Keratinocyte (primary cell): ENCODE measurements at regions not wholly inside any gene's neighbourhood (a gene's known extent, or its start where the extent isn't known, plus 50 kb on each side); places are given as distances from the start of the nearest gene placed in this dataset.

Experiments
- CTCF ChIP-seq, 3 experiments: IDR thresholded peaks in 1 of 3; conservative IDR thresholded peaks in 1 of 3; optimal IDR thresholded peaks in 1 of 3; 2 replicates in 2 of 3; 3 replicates in 1 of 3; pipeline versions ENCODE3 to v1.5.1; 2011; ENCODE audit warnings: low read length in 3 of 3, mild to moderate bottlenecking in 3 of 3, moderate library complexity in 2 of 3, control low read depth in 1 of 3, inconsistent platforms in 1 of 3; ENCODE audit not compliant: insufficient read depth in 2 of 3; ENCODE audit errors: extremely low read depth in 1 of 3
- EZH2 ChIP-seq: IDR thresholded peaks from one replicate; pipeline ENCODE4 v1.6.1; 2012; ENCODE audit warnings: inconsistent platforms, mild to moderate bottlenecking, low read length, moderate library complexity

- TF ChIP-seq CTCF (optimal IDR thresholded peaks at IDR 0.05 in 1 of 3, IDR thresholded peaks at IDR 0.05 in 1 of 3, conservative IDR thresholded peaks at IDR 0.05 in 1 of 3; ENCODE audit: extremely low read depth in 1 of 3, insufficient read depth in 2 of 3, low read length in 3 of 3) (no peak), EZH2 (no peak)
Observed at GRCh38 chr2:237157780-237158102, 72.1 kb downstream of the COPS8 start.
